AG04450 (cell line): ENCODE measurements at regions not wholly inside any gene's neighbourhood (a gene's known extent, or its start where the extent isn't known, plus 50 kb on each side); places are given as distances from the start of the nearest gene placed in this dataset.

ENCODE experiments used
- CTCF ChIA-PET: fragments of 300-600, 350-600 bp; formaldehyde crosslinking; extraction: SDS; loops from one replicate; lab custom pipeline; 2022; ENCODE audit warnings: antibody characterized with exemption, inconsistent platforms; lab: Charles Lee
- POLR2A ChIA-PET: fragments of 350-600 bp; formaldehyde crosslinking; extraction: SDS; loops from one replicate; lab custom pipeline; 2021; ENCODE audit warnings: antibody characterized with exemption, inconsistent platforms; lab: Yijun Ruan, JAX
- DNase-seq: peaks from one replicate; pipeline ENCODE4 v3.0.0-alpha.2; 2011; ENCODE audit warnings: low read depth, low spot score
- H3K27ac ChIP-seq: one replicate; pipeline ENCODE4 v1.5.1; 2012; ENCODE audit warnings: low read depth, low read length, control low read depth
- H3K27me3 ChIP-seq: one replicate; pipeline ENCODE4 v1.6.0; 2012; ENCODE audit warnings: low read length; ENCODE audit not compliant: control insufficient read depth, insufficient read depth
- H3K4me3 ChIP-seq: 2 replicates; pipeline ENCODE4 v1.5.1; 2011; ENCODE audit warnings: mild to moderate bottlenecking, low read depth, low read length, control low read depth
- H3K9me3 ChIP-seq: 2 replicates; pipeline ENCODE4 v1.5.1; 2012; ENCODE audit warnings: low read length; ENCODE audit not compliant: control insufficient read depth, insufficient read depth
- TF ChIP-seq, protein P1 (sequence below): IDR thresholded peaks from 2 replicates; pipeline ENCODE4 v1.5.1; 2011; ENCODE audit warnings: low read depth, low read length, control low read depth, inconsistent platforms

DNA sequence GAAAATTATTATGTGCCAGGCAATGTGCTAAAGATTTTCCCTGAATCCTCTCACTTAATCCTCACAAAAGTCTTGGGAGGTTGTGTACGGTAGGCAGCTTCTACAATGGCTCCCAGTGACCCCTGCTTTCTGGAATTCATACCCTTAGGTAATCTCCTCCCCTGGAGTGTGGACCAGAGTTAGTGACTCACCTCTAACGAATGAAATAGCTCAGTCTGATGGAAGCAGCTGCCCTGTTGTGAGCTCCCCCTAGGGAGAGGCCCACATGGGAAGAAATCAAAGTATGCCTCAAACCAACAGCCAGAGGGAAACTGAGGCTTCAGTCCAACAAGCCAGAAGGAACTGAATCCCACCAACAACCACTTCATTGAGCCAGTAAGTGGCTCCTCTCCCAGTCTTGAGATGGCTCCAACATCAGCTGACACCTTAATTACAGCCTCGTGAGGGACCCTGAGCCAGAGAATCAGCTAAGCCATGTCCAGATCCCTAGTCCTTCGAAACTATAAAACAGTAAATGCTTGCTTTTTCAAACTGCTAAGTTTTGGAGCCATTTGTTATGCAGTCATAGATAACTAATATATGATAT lies 98.9 kb upstream of the ISX start:
- H3K27ac ChIP-seq: no peak overlapping the region
- ChIA-PET POLR2A (no interaction called here), CTCF (no interaction called here)
- no peaks in the 10 kb centered on the region for H3K27me3 ChIP-seq
- DNase-seq: no peak
- TF ChIP-seq, protein P1, sequence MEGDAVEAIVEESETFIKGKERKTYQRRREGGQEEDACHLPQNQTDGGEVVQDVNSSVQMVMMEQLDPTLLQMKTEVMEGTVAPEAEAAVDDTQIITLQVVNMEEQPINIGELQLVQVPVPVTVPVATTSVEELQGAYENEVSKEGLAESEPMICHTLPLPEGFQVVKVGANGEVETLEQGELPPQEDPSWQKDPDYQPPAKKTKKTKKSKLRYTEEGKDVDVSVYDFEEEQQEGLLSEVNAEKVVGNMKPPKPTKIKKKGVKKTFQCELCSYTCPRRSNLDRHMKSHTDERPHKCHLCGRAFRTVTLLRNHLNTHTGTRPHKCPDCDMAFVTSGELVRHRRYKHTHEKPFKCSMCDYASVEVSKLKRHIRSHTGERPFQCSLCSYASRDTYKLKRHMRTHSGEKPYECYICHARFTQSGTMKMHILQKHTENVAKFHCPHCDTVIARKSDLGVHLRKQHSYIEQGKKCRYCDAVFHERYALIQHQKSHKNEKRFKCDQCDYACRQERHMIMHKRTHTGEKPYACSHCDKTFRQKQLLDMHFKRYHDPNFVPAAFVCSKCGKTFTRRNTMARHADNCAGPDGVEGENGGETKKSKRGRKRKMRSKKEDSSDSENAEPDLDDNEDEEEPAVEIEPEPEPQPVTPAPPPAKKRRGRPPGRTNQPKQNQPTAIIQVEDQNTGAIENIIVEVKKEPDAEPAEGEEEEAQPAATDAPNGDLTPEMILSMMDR: no peak
- peaks cover 32% of the 10 kb centered on the region; the same call in 1 of the 2 replicates for H3K9me3 ChIP-seq
- H3K4me3 ChIP-seq: no peak overlapping the region

DNA sequence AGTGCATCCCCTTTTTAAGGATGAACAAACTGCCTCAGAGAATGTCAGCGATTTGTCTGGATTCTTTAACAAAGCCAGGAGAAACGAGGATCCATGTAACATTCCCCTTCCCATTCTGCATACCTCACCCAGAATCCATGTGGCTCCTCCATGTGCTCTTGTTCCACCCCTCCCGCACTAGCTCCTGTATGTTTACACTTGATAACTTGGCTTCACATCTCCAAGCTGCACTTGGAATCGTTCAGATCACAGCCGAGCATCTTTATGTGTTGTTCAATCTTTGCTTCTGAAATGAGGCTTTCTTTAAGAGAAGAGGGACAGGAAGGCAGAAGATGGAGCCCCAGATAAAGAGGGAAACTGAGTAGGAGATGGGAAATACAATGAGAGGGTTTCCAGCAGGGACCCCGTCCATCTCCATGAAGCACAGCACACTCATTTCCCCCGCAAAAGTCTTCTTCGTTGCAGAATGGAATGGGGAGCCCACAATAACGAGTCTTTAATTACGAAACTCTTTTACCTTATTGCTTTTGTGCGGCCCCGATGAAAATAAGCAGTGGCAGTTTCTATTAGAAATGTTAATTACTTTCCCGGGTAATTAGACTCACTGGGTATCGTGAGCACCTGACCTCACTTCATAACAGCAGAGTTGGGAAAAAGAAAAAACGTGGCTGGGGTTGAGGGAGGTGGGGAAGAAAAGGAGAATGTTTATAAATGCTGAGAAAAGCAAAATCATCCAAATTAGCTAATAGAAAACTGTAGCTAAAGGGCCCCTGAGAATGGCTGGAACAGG lies 96.8 kb upstream of the ISX start:
- TF ChIP-seq, protein P1: no peak
- ChIA-PET POLR2A (no interaction called here), CTCF (no interaction called here)
- Histone ChIP-seq H3K27ac (no peak overlapping the region), H3K27me3 (no peaks in the 10 kb centered on the region), H3K9me3 (peaks cover 51% of the 10 kb centered on the region), H3K4me3 (no peak overlapping the region)
- DNase-seq: no peak

DNA sequence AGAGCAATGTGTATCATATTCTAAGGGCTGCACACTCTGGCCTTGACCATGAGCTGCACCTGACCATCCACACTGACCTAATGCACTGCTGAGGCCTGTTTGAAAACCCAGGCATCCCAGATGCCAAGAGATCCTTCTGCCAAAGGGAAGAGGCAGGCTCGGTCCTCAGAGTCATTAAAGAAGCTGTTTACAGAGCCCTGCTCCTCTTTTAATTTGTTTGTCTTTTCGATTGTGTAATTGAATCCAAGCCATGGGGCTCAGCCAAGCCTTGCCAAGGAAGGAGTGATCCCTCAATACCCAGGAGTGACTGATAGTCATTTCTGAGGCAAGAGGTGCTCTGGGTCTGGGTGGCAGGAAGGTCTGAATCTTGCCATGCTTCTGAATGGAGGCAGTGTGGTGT lies 94.5 kb upstream of the ISX start:
- no peak for DNase-seq
- ChIA-PET POLR2A (no interaction called here), CTCF (no interaction called here)
- TF ChIP-seq, protein P1: no peak
- H3K27me3 ChIP-seq: no peaks in the 10 kb centered on the region
- H3K27ac ChIP-seq: no peak overlapping the region
- no peak overlapping the region for H3K4me3 ChIP-seq
- peaks cover 51% of the 10 kb centered on the region for H3K9me3 ChIP-seq

DNA sequence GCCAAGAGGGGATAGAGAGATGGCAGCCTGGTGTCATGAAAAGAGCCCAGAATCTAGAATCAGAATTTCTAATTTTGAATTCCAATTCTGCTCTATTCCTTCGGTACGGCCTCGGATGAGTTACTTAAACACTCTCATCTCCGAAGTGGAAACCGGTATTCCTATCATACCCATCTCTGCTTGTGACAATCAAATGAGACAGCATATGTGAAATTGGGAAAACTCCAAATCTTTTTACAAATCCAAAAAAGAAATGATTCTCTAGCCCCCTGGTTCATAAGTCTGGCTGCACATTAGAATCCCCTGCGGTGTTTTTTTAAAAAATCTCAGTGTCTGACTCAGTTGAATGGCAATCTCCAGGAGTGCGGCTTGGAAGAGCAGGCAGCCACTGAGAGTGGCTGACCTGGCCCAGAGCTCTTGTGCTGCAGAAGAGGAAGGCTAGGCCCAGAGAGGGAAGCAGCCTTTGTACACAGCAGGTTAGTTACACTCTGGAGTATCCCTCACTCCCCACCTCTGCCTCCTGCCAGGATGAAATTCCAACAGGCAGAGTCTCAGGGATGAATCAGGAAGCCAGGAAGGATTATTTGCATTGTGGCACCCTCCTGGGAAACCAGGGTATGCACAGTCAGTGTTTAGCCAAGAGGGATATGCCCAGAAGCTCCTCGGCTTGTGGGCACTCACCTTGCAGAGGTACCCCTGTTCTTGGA lies 93.6 kb upstream of the ISX start:
- H3K27ac ChIP-seq: no peak overlapping the region
- no peak overlapping the region for H3K4me3 ChIP-seq
- peaks cover 45% of the 10 kb centered on the region for H3K9me3 ChIP-seq
- CTCF ChIA-PET: no interaction called here
- no peaks in the 10 kb centered on the region for H3K27me3 ChIP-seq
- TF ChIP-seq, protein P1: no peak
- POLR2A ChIA-PET: no interaction called here
- no peak for DNase-seq

DNA sequence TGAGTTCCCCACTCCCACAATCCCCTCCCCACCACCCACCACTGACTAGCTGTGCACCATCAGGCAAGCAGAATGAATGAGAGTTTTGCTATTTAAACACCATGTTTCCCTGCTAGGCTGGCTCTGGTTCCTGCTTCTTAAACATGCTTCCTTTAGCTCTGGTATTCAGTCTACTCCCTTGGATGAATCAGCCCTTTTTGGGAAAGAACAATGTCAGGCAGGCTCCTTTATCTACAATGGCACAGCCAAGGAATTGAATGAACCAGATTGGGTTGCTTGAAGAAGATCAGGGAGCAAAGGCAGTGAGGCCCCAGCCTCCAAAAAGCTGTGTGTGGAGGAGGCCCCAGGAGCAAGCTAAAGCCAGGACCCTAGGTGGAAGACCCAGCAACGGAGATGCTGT lies 92.9 kb upstream of the ISX start:
- CTCF ChIA-PET: no interaction called here
- no peak overlapping the region for H3K27ac ChIP-seq
- H3K9me3 ChIP-seq: peaks cover 40% of the 10 kb centered on the region

More for the DNA sequence above, 92.9 kb upstream of the ISX start:
- POLR2A ChIA-PET: no interaction called here
- DNase-seq: no peak
- H3K4me3 ChIP-seq: no peak overlapping the region
- TF ChIP-seq, protein P1: no peak
- no peaks in the 10 kb centered on the region for H3K27me3 ChIP-seq
